ENCODE measurements at regions not wholly inside any gene's neighbourhood (a gene's known extent, or its start where the extent isn't known, plus 50 kb on each side); places are given as distances from the start of the nearest gene placed in this dataset.
A peak's percentile ranks its signal among the peaks of the same experiment; 100 is the strongest.

DNA sequence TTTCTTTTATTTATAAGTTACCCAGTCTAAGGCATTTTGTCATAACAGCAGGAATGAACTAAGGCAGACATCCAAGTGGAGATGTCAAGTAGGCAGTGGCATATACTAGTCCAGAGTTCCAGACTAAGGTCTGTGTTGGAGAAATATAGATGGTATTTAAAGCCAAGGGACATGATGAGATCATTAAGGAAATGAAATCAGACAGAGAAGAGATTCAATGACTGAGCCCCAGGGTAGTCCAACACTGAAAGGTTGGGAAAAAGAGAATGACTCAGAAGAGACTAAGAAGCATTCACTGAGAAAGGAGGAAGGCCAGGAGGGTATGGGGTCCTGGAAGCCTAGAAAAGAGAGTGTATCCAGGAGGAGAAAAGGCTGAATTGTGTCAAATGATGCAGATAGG is 442.2 kb upstream of the CCDC196 start:
- Histone ChIP-seq H3K4me1 (ENCODE audit: control insufficient read depth, insufficient read depth, low read length) (no peaks in the 10 kb centered on the region), H3K9ac (ENCODE audit: control insufficient read depth, insufficient read depth, low read length) (no peak overlapping the region), H3K4me2 (ENCODE audit: control insufficient read depth, insufficient read depth) (no peak overlapping the region), H4K20me1 (ENCODE audit: control insufficient read depth, insufficient read depth) (no peaks in the 10 kb centered on the region), H3K4me3 (no peak overlapping the region), H3K27ac (ENCODE audit: control insufficient read depth, insufficient read depth) (no peak overlapping the region), H3K79me2 (ENCODE audit: control insufficient read depth, insufficient read depth, low read length) (no peaks in the 10 kb centered on the region), H2AFZ (ENCODE audit: control insufficient read depth, low read depth, low read length) (no peak overlapping the region), H3K36me3 (ENCODE audit: control insufficient read depth in 2 of 2, insufficient read depth in 2 of 2, low read length in 1 of 2) (no peaks in the 10 kb centered on the region), H3K9me3 (replicated peaks; ENCODE audit: control insufficient read depth, insufficient read depth, low read length) (no peaks in the 10 kb centered on the region), H3K27me3 (replicated peaks in 1 of 2; ENCODE audit: control insufficient read depth in 2 of 2, insufficient read depth in 2 of 2, low read length in 1 of 2) (no peaks in the 10 kb centered on the region; a peak in 1 of 4 replicates)
- SMC1A ChIA-PET (ENCODE audit: uncharacterized antibody, unreplicated experiment), result no interaction called here
- DNase-seq (ENCODE audit: low read depth, low spot score) (no peak), ATAC-seq (no peak), FAIRE-seq (peak; percentile 49)
- in situ Hi-C loops (cut with MboI), result no loop called here
- RAD21 ChIA-PET (ENCODE audit: unreplicated experiment), result no interaction called here
- CTCF ChIA-PET, result no interaction called here
- intact Hi-C loops (cut with micrococcal nuclease; ENCODE audit: unreplicated experiment), result no loop called here
- no peak for TF ChIP-seq HCFC1 (IDR thresholded peaks at IDR 0.05; ENCODE audit: low read length)
- TF ChIP-seq, protein P1, sequence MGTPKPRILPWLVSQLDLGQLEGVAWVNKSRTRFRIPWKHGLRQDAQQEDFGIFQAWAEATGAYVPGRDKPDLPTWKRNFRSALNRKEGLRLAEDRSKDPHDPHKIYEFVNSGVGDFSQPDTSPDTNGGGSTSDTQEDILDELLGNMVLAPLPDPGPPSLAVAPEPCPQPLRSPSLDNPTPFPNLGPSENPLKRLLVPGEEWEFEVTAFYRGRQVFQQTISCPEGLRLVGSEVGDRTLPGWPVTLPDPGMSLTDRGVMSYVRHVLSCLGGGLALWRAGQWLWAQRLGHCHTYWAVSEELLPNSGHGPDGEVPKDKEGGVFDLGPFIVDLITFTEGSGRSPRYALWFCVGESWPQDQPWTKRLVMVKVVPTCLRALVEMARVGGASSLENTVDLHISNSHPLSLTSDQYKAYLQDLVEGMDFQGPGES (IDR thresholded peaks at IDR 0.05), result no peak
- TF ChIP-seq RAD21 (IDR thresholded peaks at IDR 0.05; ENCODE audit: insufficient read depth, low read depth, low read length), result no peak
- no peak for TF ChIP-seq MTA3 (IDR thresholded peaks at IDR 0.05; ENCODE audit: borderline replicate concordance, low read length)
- TF ChIP-seq BACH1 (IDR thresholded peaks at IDR 0.05; ENCODE audit: borderline replicate concordance), result no peak
- no peak for TF ChIP-seq PKNOX1 (IDR thresholded peaks at IDR 0.05)
- no TSS peak for BruUV-seq (replicated peaks)
- POLR2A ChIA-PET, result no interaction called here

DNA sequence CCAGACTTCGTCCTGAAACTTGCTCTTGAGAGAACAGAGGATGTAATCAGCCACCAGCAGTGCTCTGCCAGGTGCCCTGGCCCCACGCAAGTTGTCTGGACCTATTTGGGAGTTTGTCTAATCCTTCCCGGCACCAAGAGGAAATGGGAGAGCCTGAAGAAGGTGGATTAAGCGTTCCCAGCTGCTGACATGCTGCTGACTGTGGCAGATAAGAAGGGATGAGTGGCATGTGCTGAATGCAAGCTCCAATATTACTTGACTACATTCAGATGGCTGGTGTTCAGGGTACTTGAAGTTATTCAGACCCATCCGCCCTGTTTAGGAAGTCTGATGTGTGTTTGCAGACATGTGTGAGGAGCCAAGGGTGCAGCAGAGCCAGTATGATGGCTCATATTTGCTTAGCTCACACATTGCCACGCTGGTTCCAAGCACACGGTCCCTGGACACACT is 440.6 kb upstream of the CCDC196 start:
- Histone ChIP-seq H3K36me3 (ENCODE audit: control insufficient read depth in 2 of 2, insufficient read depth in 2 of 2, low read length in 1 of 2) (no peaks in the 10 kb centered on the region), H3K4me2 (ENCODE audit: control insufficient read depth, insufficient read depth) (no peak overlapping the region), H3K9ac (ENCODE audit: control insufficient read depth, insufficient read depth, low read length) (no peak overlapping the region), H3K9me3 (replicated peaks; ENCODE audit: control insufficient read depth, insufficient read depth, low read length) (no peaks in the 10 kb centered on the region), H2AFZ (ENCODE audit: control insufficient read depth, low read depth, low read length) (no peak overlapping the region), H3K27ac (ENCODE audit: control insufficient read depth, insufficient read depth) (no peak overlapping the region), H3K4me1 (ENCODE audit: control insufficient read depth, insufficient read depth, low read length) (no peaks in the 10 kb centered on the region), H4K20me1 (ENCODE audit: control insufficient read depth, insufficient read depth) (no peaks in the 10 kb centered on the region), H3K27me3 (replicated peaks in 1 of 2; ENCODE audit: control insufficient read depth in 2 of 2, insufficient read depth in 2 of 2, low read length in 1 of 2) (no peaks in the 10 kb centered on the region; a peak in 1 of 4 replicates), H3K4me3 (no peak overlapping the region), H3K79me2 (ENCODE audit: control insufficient read depth, insufficient read depth, low read length) (no peaks in the 10 kb centered on the region)
- RAD21 ChIA-PET (ENCODE audit: unreplicated experiment), result no interaction called here
- TF ChIP-seq ZNF274 (IDR thresholded peaks at IDR 0.05; ENCODE audit: insufficient read depth, insufficient read length) (no peak), ELK1 (IDR thresholded peaks at IDR 0.05; ENCODE audit: low read depth, low read length) (no peak), GATAD2B (conservative IDR thresholded peaks at IDR 0.05; ENCODE audit: low read depth) (no peak)
- FAIRE-seq (no peak), ATAC-seq (no peak), DNase-seq (ENCODE audit: low read depth, low spot score) (no peak)
- SMC1A ChIA-PET (ENCODE audit: uncharacterized antibody, unreplicated experiment), result no interaction called here
- 28% methylated on average over 7 of the region's 7 CpGs for WGBS (ENCODE audit: insufficient coverage, insufficient replicate concordance, low lambda C conversion rate, missing lambda C conversion rate)
- in situ Hi-C loops (cut with MboI), result no loop called here
- POLR2A ChIA-PET, result no interaction called here
- intact Hi-C loops (cut with micrococcal nuclease; ENCODE audit: unreplicated experiment), result no loop called here
- no TSS peak for BruUV-seq (replicated peaks)
- CTCF ChIA-PET, result no interaction called here

Measured in GM12878 (cell line).